ENCODE measurements at regions not wholly inside any gene's neighbourhood (a gene's known extent, or its start where the extent isn't known, plus 50 kb on each side); places are given as distances from the start of the nearest gene placed in this dataset.

- DNase-seq (ENCODE audit: low read depth) = no peak
- H3K4me3 ChIP-seq (ENCODE audit: low read length) = no peak overlapping the region
- TF ChIP-seq CTCF (IDR thresholded peaks at IDR 0.05; ENCODE audit: insufficient read depth, low read depth, low read length, missing control alignments) = no peak
Observed at GRCh38 chr22:44575381-44576268, 77.6 kb upstream of the RTL6 start.

- DNase-seq (ENCODE audit: low read depth) = no peak
- no peak overlapping the region for H3K4me3 ChIP-seq (ENCODE audit: low read length)
- no peak for TF ChIP-seq CTCF (IDR thresholded peaks at IDR 0.05; ENCODE audit: insufficient read depth, low read depth, low read length, missing control alignments)
Observed at GRCh38 chr22:44574640-44575380, 76.8 kb upstream of the RTL6 start.

GRCh38 chr22:44574057-44574639, 76.1 kb upstream of the RTL6 start:
- no peak overlapping the region for H3K4me3 ChIP-seq (ENCODE audit: low read length)
- TF ChIP-seq CTCF (IDR thresholded peaks at IDR 0.05; ENCODE audit: insufficient read depth, low read depth, low read length, missing control alignments) = no peak
- DNase-seq (ENCODE audit: low read depth) = peak; percentile 90

- DNase-seq (ENCODE audit: low read depth) = no peak
- no peak for TF ChIP-seq CTCF (IDR thresholded peaks at IDR 0.05; ENCODE audit: insufficient read depth, low read depth, low read length, missing control alignments)
- no peak overlapping the region for H3K4me3 ChIP-seq (ENCODE audit: low read length)
Observed at GRCh38 chr22:44573451-44573850, 75.4 kb upstream of the RTL6 start.

- no peak for DNase-seq (ENCODE audit: low read depth)
- H3K4me3 ChIP-seq (ENCODE audit: low read length) = no peak overlapping the region
- no peak for TF ChIP-seq CTCF (IDR thresholded peaks at IDR 0.05; ENCODE audit: insufficient read depth, low read depth, low read length, missing control alignments)
Observed at GRCh38 chr22:44572414-44573207, 74.6 kb upstream of the RTL6 start.

- no peak for DNase-seq (ENCODE audit: low read depth)
- no peak overlapping the region for H3K4me3 ChIP-seq (ENCODE audit: low read length)
- no peak for TF ChIP-seq CTCF (IDR thresholded peaks at IDR 0.05; ENCODE audit: insufficient read depth, low read depth, low read length, missing control alignments)
Observed at GRCh38 chr22:44571566-44572413, 73.8 kb upstream of the RTL6 start.
